Kidney (tissue), 13 donors: ENCODE measurements at regions not wholly inside any gene's neighbourhood (a gene's known extent, or its start where the extent isn't known, plus 50 kb on each side); places are given as distances from the start of the nearest gene placed in this dataset.

ENCODE experiments used
- DNase-seq, 5 donors: peaks; one replicate each; pipeline ENCODE4 v3.0.0-alpha.2; 2013 to 2020
- FAIRE-seq: peaks from 2 replicates; lab custom pipeline; 2012; peaks lifted over from hg19 to GRCh38; lab: Jason Lieb, UNC
- H3K27ac ChIP-seq, 2 donors: one replicate each; pipeline ENCODE4 v1.7.0; 2013; ENCODE audit warnings: low read depth in 2 of 2, low read length in 2 of 2, inconsistent platforms in 1 of 2
- H3K27me3 ChIP-seq: one replicate; pipeline ENCODE4 v1.7.1; 2013; ENCODE audit warnings: low read length, inconsistent platforms; ENCODE audit not compliant: control insufficient read depth, insufficient read depth
- H3K36me3 ChIP-seq, 3 donors: one replicate each; pipeline versions ENCODE4 v1.7.0 to v1.7.1; 2013; ENCODE audit warnings: low read length in 3 of 3, control low read depth in 1 of 3, inconsistent platforms in 1 of 3; ENCODE audit not compliant: insufficient read depth in 3 of 3, control insufficient read depth in 2 of 3
- H3K4me1 ChIP-seq, 3 donors: one replicate each; pipeline versions ENCODE4 v1.7.0 to v1.7.1; 2013; ENCODE audit warnings: low read length in 3 of 3, inconsistent platforms in 1 of 3, low read depth in 1 of 3; ENCODE audit not compliant: control insufficient read depth in 2 of 3, insufficient read depth in 2 of 3
- H3K4me3 ChIP-seq, 3 donors: one replicate each; pipeline versions ENCODE4 v1.7.0 to v1.8.1; 2013; ENCODE audit warnings: low read length in 3 of 3, control low read depth in 1 of 3, inconsistent platforms in 1 of 3
- H3K9ac ChIP-seq, 3 donors: one replicate each; pipeline versions ENCODE4 v1.7.0 to v1.7.1; 2013; ENCODE audit warnings: low read length in 3 of 3, control low read depth in 1 of 3, inconsistent platforms in 1 of 3
- H3K9me3 ChIP-seq, 3 donors: one replicate each; pipeline versions ENCODE4 v1.7.0 to v1.7.1; 2013; ENCODE audit warnings: low read length in 3 of 3, control low read depth in 1 of 3, inconsistent platforms in 1 of 3; ENCODE audit not compliant: control insufficient read depth in 2 of 3, insufficient read depth in 1 of 3
- intact Hi-C: fragments of 100-400 bp; cut with DNase I; formaldehyde crosslinking; loops from one replicate; pipeline ENCODE4 v1.11.1; 2022
- TF ChIP-seq, protein P1 (sequence below): IDR thresholded peaks from 3 replicates; pipeline ENCODE4 v1.5.1; 2012; ENCODE audit warnings: mild to moderate bottlenecking, moderate library complexity, borderline replicate concordance; ENCODE audit not compliant: insufficient read depth; ENCODE audit errors: extremely low read depth
- donor health status: control.
- donor health status: control.
- donor health status: control.
- donor health status: control.
- donor health status: control.
- donor health status: DM: yes; HTN: yes; CAD: no.
- donor health status: Normal renal cell carcinoma (clear cell type).

DNA sequence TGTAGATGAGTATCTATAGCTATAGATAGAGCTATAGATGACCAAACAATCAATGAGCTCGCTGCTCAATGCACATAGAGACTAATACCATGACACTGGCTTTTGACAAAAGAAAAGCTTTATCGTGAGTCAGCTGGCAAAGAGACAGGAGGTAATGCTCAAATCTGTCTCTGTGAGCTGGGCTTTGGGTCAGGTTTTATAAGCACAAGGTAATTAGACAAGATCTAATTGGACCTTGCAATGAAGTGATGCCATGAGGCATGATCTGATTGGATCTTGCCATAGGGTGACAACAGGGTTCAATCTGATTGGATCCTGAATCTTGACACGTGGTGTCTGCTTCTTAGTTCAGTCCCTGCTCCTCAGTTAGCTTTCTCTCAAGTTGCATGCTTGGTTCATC lies 180.7 kb upstream of the MXRA5 start:
- TF ChIP-seq, protein P1, sequence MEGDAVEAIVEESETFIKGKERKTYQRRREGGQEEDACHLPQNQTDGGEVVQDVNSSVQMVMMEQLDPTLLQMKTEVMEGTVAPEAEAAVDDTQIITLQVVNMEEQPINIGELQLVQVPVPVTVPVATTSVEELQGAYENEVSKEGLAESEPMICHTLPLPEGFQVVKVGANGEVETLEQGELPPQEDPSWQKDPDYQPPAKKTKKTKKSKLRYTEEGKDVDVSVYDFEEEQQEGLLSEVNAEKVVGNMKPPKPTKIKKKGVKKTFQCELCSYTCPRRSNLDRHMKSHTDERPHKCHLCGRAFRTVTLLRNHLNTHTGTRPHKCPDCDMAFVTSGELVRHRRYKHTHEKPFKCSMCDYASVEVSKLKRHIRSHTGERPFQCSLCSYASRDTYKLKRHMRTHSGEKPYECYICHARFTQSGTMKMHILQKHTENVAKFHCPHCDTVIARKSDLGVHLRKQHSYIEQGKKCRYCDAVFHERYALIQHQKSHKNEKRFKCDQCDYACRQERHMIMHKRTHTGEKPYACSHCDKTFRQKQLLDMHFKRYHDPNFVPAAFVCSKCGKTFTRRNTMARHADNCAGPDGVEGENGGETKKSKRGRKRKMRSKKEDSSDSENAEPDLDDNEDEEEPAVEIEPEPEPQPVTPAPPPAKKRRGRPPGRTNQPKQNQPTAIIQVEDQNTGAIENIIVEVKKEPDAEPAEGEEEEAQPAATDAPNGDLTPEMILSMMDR: no peak
- FAIRE-seq: no peak
- H3K4me3 ChIP-seq: no peak overlapping the region
- H3K27ac ChIP-seq: no peak overlapping the region
- no peaks in the 10 kb centered on the region for H3K9me3 ChIP-seq
- intact Hi-C loops: no loop called here
- no peaks in the 10 kb centered on the region for H3K4me1 ChIP-seq
- DNase-seq: no peak
- no peak overlapping the region for H3K9ac ChIP-seq
- H3K36me3 ChIP-seq: no peaks in the 10 kb centered on the region
- peaks cover 2% of the 10 kb centered on the region for H3K27me3 ChIP-seq

DNA sequence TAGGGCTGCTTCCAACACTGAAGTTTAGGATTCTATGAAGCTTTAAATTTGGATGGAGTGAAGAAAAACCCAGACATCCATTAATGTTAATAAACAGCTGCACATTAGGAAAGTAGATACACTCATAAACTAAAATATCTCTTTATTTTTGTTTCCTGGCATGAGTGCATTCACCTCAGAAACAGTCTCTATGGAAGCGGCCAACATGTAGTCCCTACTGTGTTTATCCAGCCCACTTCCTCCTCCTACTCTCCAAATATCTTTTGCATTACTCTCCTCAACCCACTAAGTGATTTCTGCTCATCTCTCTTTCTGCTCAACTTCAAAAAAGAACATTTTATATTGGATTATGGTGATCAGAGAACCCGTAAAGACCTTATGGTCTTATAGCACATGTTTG lies 180.3 kb upstream of the MXRA5 start:
- Histone ChIP-seq H3K9me3 (no peaks in the 10 kb centered on the region), H3K9ac (no peak overlapping the region), H3K4me1 (no peaks in the 10 kb centered on the region), H3K27ac (no peak overlapping the region), H3K4me3 (no peak overlapping the region), H3K36me3 (no peaks in the 10 kb centered on the region), H3K27me3 (peaks cover 2% of the 10 kb centered on the region)
- DNase-seq (no peak), FAIRE-seq (no peak)
- TF ChIP-seq, protein P1: no peak
- intact Hi-C loops: no loop called here

DNA sequence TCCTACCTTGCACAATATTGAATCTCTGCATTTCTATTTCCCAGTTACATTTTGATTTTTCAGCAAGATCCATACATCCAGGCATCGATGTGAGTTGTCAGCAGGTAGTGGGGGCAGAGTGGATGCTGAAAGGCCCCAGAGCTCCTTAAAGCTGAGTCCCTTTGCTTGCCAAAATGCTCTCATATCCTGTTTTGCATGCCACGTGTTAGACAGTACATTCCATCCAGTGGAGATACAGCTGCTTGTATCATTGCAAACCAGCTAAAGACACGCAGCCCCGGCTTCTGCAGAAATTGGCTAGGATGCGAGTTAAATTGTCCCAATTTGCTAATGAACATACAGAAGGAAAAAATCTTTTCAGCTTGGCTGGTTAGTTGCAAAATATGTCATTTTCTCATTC lies 179.6 kb upstream of the MXRA5 start:
- no peak overlapping the region for H3K27ac ChIP-seq
- no peak for FAIRE-seq
- TF ChIP-seq, protein P1: no peak
- intact Hi-C loops: no loop called here
- H3K36me3 ChIP-seq: no peaks in the 10 kb centered on the region
- no peaks in the 10 kb centered on the region for H3K4me1 ChIP-seq
- no peak overlapping the region for H3K4me3 ChIP-seq
- H3K9me3 ChIP-seq: no peaks in the 10 kb centered on the region
- no peak overlapping the region for H3K9ac ChIP-seq
- DNase-seq: no peak
- H3K27me3 ChIP-seq: peaks cover 2% of the 10 kb centered on the region

DNA sequence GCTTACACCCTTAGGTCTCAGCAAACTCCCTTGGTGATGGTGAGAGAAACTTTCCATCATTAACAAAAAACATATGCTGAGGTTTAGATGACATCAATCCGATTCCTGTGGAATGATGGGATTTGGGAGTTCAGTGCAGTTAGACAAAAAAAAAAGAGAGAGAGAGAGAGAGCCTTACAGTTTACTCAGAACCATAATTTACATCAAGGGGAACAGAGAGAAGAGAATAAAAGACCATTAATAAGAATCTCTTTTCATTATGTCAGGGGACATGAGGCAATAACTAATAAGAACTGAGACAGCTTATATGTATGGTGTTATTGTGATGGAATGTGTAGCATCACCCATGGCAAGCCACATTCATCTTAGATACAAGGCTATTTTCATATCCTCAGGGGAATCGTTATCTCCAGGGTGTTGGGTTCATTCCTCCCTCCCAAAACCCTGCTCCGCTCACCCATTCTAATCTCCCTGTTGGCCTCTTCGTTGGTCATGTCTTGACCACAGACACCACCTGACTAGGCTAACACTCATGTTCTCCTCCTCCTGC lies 175.7 kb upstream of the MXRA5 start:
- DNase-seq: no peak
- no peak for FAIRE-seq
- TF ChIP-seq, protein P1: no peak
- intact Hi-C loops: no loop called here
- Histone ChIP-seq H3K27ac (no peak overlapping the region), H3K36me3 (no peaks in the 10 kb centered on the region), H3K4me1 (no peaks in the 10 kb centered on the region), H3K27me3 (peaks cover 2% of the 10 kb centered on the region), H3K9ac (no peak overlapping the region), H3K4me3 (no peak overlapping the region), H3K9me3 (no peaks in the 10 kb centered on the region)
